Activated T-cell treated with anti-CD3 and anti-CD28 coated beads, Interleukin-2, amount 50 U/mL, for 1 hour (primary cell): ENCODE measurements at regions not wholly inside any gene's neighbourhood (a gene's known extent, or its start where the extent isn't known, plus 50 kb on each side); places are given as distances from the start of the nearest gene placed in this dataset.

Experiments
- DNase-seq: peaks from one replicate; pipeline ENCODE4 v3.0.0-alpha.2; 2020

- no peak for DNase-seq
Observed at GRCh38 chr5:166317425-166317824, 1974.0 kb upstream of the WWC1 start.

GRCh38 chr5:166320920-166321480, 1970.4 kb upstream of the WWC1 start:
- no peak for DNase-seq

GRCh38 chr5:166324372-166324771, 1967.1 kb upstream of the WWC1 start:
- DNase-seq = no peak

- DNase-seq = no peak
Observed at GRCh38 chr5:166329149-166329800, 1962.2 kb upstream of the WWC1 start.

- no peak for DNase-seq
Observed at GRCh38 chr5:166330036-166330435, 1961.4 kb upstream of the WWC1 start.

GRCh38 chr5:166331521-166331920, 1959.9 kb upstream of the WWC1 start:
- no peak for DNase-seq

- DNase-seq = no peak
Observed at GRCh38 chr5:166338801-166339200, 1952.6 kb upstream of the WWC1 start.

GRCh38 chr5:166340039-166340438, 1951.4 kb upstream of the WWC1 start:
- no peak for DNase-seq

GRCh38 chr5:166341740-166342337, 1949.6 kb upstream of the WWC1 start:
- DNase-seq = no peak

GRCh38 chr5:166342402-166342801, 1949.0 kb upstream of the WWC1 start:
- no peak for DNase-seq

GRCh38 chr5:166346726-166347374, 1944.6 kb upstream of the WWC1 start:
- DNase-seq = no peak

GRCh38 chr5:166349046-166349445, 1942.4 kb upstream of the WWC1 start:
- DNase-seq = no peak

- no peak for DNase-seq
Observed at GRCh38 chr5:166353580-166353979, 1937.9 kb upstream of the WWC1 start.

GRCh38 chr5:166354332-166354731, 1937.1 kb upstream of the WWC1 start:
- DNase-seq = no peak

GRCh38 chr5:166356096-166356495, 1935.3 kb upstream of the WWC1 start:
- no peak for DNase-seq

GRCh38 chr5:166358127-166358830, 1933.2 kb upstream of the WWC1 start:
- no peak for DNase-seq

- no peak for DNase-seq
Observed at GRCh38 chr5:166363087-166363760, 1928.2 kb upstream of the WWC1 start.

GRCh38 chr5:166365164-166365563, 1926.3 kb upstream of the WWC1 start:
- DNase-seq = no peak

GRCh38 chr5:166367391-166367790, 1924.1 kb upstream of the WWC1 start:
- DNase-seq = no peak

- DNase-seq = no peak
Observed at GRCh38 chr5:166369346-166369745, 1922.1 kb upstream of the WWC1 start.

GRCh38 chr5:166369807-166370206, 1921.6 kb upstream of the WWC1 start:
- no peak for DNase-seq

- DNase-seq = no peak
Observed at GRCh38 chr5:166370928-166371690, 1920.3 kb upstream of the WWC1 start.
